ENCODE measurements at regions not wholly inside any gene's neighbourhood (a gene's known extent, or its start where the extent isn't known, plus 50 kb on each side); places are given as distances from the start of the nearest gene placed in this dataset.

- Histone ChIP-seq H3K4me1 (ENCODE audit: control insufficient read depth in 5 of 5, insufficient read depth in 5 of 5, low read length in 5 of 5) (no peaks in the 10 kb centered on the region), H3K9ac (ENCODE audit: low read length in 5 of 5) (no peak overlapping the region), H3K27me3 (ENCODE audit: control insufficient read depth in 5 of 5, insufficient read depth in 4 of 5, low read length in 5 of 5) (no peaks in the 10 kb centered on the region), H3K4me3 (ENCODE audit: low read depth in 1 of 5, low read length in 5 of 5) (no peak overlapping the region), H3K9me3 (ENCODE audit: control insufficient read depth in 5 of 5, low read length in 5 of 5) (peaks cover 0 to 5% (median 4%) of the 10 kb centered on the region in 5 donors), H3K27ac (ENCODE audit: low read depth, low read length) (no peak overlapping the region), H3K36me3 (ENCODE audit: control insufficient read depth in 5 of 5, insufficient read depth in 5 of 5, low read length in 5 of 5) (no peaks in the 10 kb centered on the region)
Measured at GRCh38 chr21:35749904-35750303, 310.4 kb downstream of the SETD4 start.

- Histone ChIP-seq H3K27ac (ENCODE audit: low read depth, low read length) (no peak overlapping the region), H3K4me1 (ENCODE audit: control insufficient read depth in 5 of 5, insufficient read depth in 5 of 5, low read length in 5 of 5) (no peaks in the 10 kb centered on the region), H3K9me3 (ENCODE audit: control insufficient read depth in 5 of 5, low read length in 5 of 5) (peaks cover 0 to 5% (median 4%) of the 10 kb centered on the region in 5 donors), H3K4me3 (ENCODE audit: low read depth in 1 of 5, low read length in 5 of 5) (no peak overlapping the region), H3K27me3 (ENCODE audit: control insufficient read depth in 5 of 5, insufficient read depth in 4 of 5, low read length in 5 of 5) (no peaks in the 10 kb centered on the region), H3K9ac (ENCODE audit: low read length in 5 of 5) (no peak overlapping the region), H3K36me3 (ENCODE audit: control insufficient read depth in 5 of 5, insufficient read depth in 5 of 5, low read length in 5 of 5) (no peaks in the 10 kb centered on the region)
Measured at GRCh38 chr21:35748678-35749314, 311.5 kb downstream of the SETD4 start.

GRCh38 chr21:35743571-35743970 is 316.8 kb downstream of the SETD4 start:
- H3K9me3 ChIP-seq (ENCODE audit: control insufficient read depth in 5 of 5, low read length in 5 of 5), result peaks cover 0 to 7% (median 5%) of the 10 kb centered on the region in 5 donors
- H3K27me3 ChIP-seq (ENCODE audit: control insufficient read depth in 5 of 5, insufficient read depth in 4 of 5, low read length in 5 of 5), result no peaks in the 10 kb centered on the region
- no peak overlapping the region for H3K4me3 ChIP-seq (ENCODE audit: low read depth in 1 of 5, low read length in 5 of 5)
- no peaks in the 10 kb centered on the region for H3K36me3 ChIP-seq (ENCODE audit: control insufficient read depth in 5 of 5, insufficient read depth in 5 of 5, low read length in 5 of 5)
- H3K27ac ChIP-seq (ENCODE audit: low read depth, low read length), result no peak overlapping the region
- H3K4me1 ChIP-seq (ENCODE audit: control insufficient read depth in 5 of 5, insufficient read depth in 5 of 5, low read length in 5 of 5), result peaks cover 0 to 3% (median 3%) of the 10 kb centered on the region in 5 donors
- no peak overlapping the region for H3K9ac ChIP-seq (ENCODE audit: low read length in 5 of 5)

- peaks cover 9 to 17% (median 13%) of the 10 kb centered on the region in 5 donors for H3K4me1 ChIP-seq (ENCODE audit: control insufficient read depth in 5 of 5, insufficient read depth in 5 of 5, low read length in 5 of 5)
- H3K9me3 ChIP-seq (ENCODE audit: control insufficient read depth in 5 of 5, low read length in 5 of 5), result peaks cover 0 to 7% (median 5%) of the 10 kb centered on the region in 5 donors
- H3K27me3 ChIP-seq (ENCODE audit: control insufficient read depth in 5 of 5, insufficient read depth in 4 of 5, low read length in 5 of 5), result no peaks in the 10 kb centered on the region
- no peak overlapping the region for H3K9ac ChIP-seq (ENCODE audit: low read length in 5 of 5)
- no peak overlapping the region for H3K4me3 ChIP-seq (ENCODE audit: low read depth in 1 of 5, low read length in 5 of 5)
- no peak overlapping the region for H3K27ac ChIP-seq (ENCODE audit: low read depth, low read length)
- H3K36me3 ChIP-seq (ENCODE audit: control insufficient read depth in 5 of 5, insufficient read depth in 5 of 5, low read length in 5 of 5), result no peaks in the 10 kb centered on the region
Measured at GRCh38 chr21:35738347-35738961, 321.9 kb downstream of the SETD4 start.

- peaks cover 0 to 7% (median 5%) of the 10 kb centered on the region in 5 donors for H3K9me3 ChIP-seq (ENCODE audit: control insufficient read depth in 5 of 5, low read length in 5 of 5)
- no peaks in the 10 kb centered on the region for H3K36me3 ChIP-seq (ENCODE audit: control insufficient read depth in 5 of 5, insufficient read depth in 5 of 5, low read length in 5 of 5)
- no peak overlapping the region for H3K9ac ChIP-seq (ENCODE audit: low read length in 5 of 5)
- no peaks in the 10 kb centered on the region for H3K27me3 ChIP-seq (ENCODE audit: control insufficient read depth in 5 of 5, insufficient read depth in 4 of 5, low read length in 5 of 5)
- H3K4me1 ChIP-seq (ENCODE audit: control insufficient read depth in 5 of 5, insufficient read depth in 5 of 5, low read length in 5 of 5), result peaks cover 9 to 17% (median 13%) of the 10 kb centered on the region in 5 donors
- H3K27ac ChIP-seq (ENCODE audit: low read depth, low read length), result no peak overlapping the region
- H3K4me3 ChIP-seq (ENCODE audit: low read depth in 1 of 5, low read length in 5 of 5), result no peak overlapping the region
Measured at GRCh38 chr21:35737899-35738346, 322.4 kb downstream of the SETD4 start.

GRCh38 chr21:35737449-35737848 is 322.9 kb downstream of the SETD4 start:
- Histone ChIP-seq H3K4me1 (ENCODE audit: control insufficient read depth in 5 of 5, insufficient read depth in 5 of 5, low read length in 5 of 5) (peaks cover 9 to 17% (median 13%) of the 10 kb centered on the region in 5 donors), H3K9ac (ENCODE audit: low read length in 5 of 5) (no peak overlapping the region), H3K36me3 (ENCODE audit: control insufficient read depth in 5 of 5, insufficient read depth in 5 of 5, low read length in 5 of 5) (no peaks in the 10 kb centered on the region), H3K9me3 (ENCODE audit: control insufficient read depth in 5 of 5, low read length in 5 of 5) (peaks cover 0 to 7% (median 5%) of the 10 kb centered on the region in 5 donors), H3K4me3 (ENCODE audit: low read depth in 1 of 5, low read length in 5 of 5) (no peak overlapping the region), H3K27ac (ENCODE audit: low read depth, low read length) (no peak overlapping the region), H3K27me3 (ENCODE audit: control insufficient read depth in 5 of 5, insufficient read depth in 4 of 5, low read length in 5 of 5) (no peaks in the 10 kb centered on the region)

- Histone ChIP-seq H3K9me3 (ENCODE audit: control insufficient read depth in 5 of 5, low read length in 5 of 5) (no peaks in the 10 kb centered on the region), H3K4me1 (ENCODE audit: control insufficient read depth in 5 of 5, insufficient read depth in 5 of 5, low read length in 5 of 5) (peaks cover under 1 to 7% (median 5%) of the 10 kb centered on the region in 5 donors), H3K9ac (ENCODE audit: low read length in 5 of 5) (no peak overlapping the region), H3K36me3 (ENCODE audit: control insufficient read depth in 5 of 5, insufficient read depth in 5 of 5, low read length in 5 of 5) (no peaks in the 10 kb centered on the region), H3K27ac (ENCODE audit: low read depth, low read length) (no peak overlapping the region), H3K4me3 (ENCODE audit: low read depth in 1 of 5, low read length in 5 of 5) (no peak overlapping the region), H3K27me3 (ENCODE audit: control insufficient read depth in 5 of 5, insufficient read depth in 4 of 5, low read length in 5 of 5) (no peaks in the 10 kb centered on the region)
Measured at GRCh38 chr21:35732788-35733187, 327.5 kb downstream of the SETD4 start.

GRCh38 chr21:35730325-35730724 is 330.0 kb downstream of the SETD4 start:
- Histone ChIP-seq H3K9me3 (ENCODE audit: control insufficient read depth in 5 of 5, low read length in 5 of 5) (no peaks in the 10 kb centered on the region), H3K27ac (ENCODE audit: low read depth, low read length) (no peak overlapping the region), H3K9ac (ENCODE audit: low read length in 5 of 5) (no peak overlapping the region), H3K27me3 (ENCODE audit: control insufficient read depth in 5 of 5, insufficient read depth in 4 of 5, low read length in 5 of 5) (no peaks in the 10 kb centered on the region), H3K4me1 (ENCODE audit: control insufficient read depth in 5 of 5, insufficient read depth in 5 of 5, low read length in 5 of 5) (no peaks in the 10 kb centered on the region), H3K4me3 (ENCODE audit: low read depth in 1 of 5, low read length in 5 of 5) (no peak overlapping the region), H3K36me3 (ENCODE audit: control insufficient read depth in 5 of 5, insufficient read depth in 5 of 5, low read length in 5 of 5) (no peaks in the 10 kb centered on the region)

- H3K36me3 ChIP-seq (ENCODE audit: control insufficient read depth in 5 of 5, insufficient read depth in 5 of 5, low read length in 5 of 5), result no peaks in the 10 kb centered on the region
- H3K4me3 ChIP-seq (ENCODE audit: low read depth in 1 of 5, low read length in 5 of 5), result no peak overlapping the region
- no peak overlapping the region for H3K9ac ChIP-seq (ENCODE audit: low read length in 5 of 5)
- H3K4me1 ChIP-seq (ENCODE audit: control insufficient read depth in 5 of 5, insufficient read depth in 5 of 5, low read length in 5 of 5), result peaks cover 0 to 11% (median 0%) of the 10 kb centered on the region in 5 donors
- no peak overlapping the region for H3K27ac ChIP-seq (ENCODE audit: low read depth, low read length)
- no peaks in the 10 kb centered on the region for H3K9me3 ChIP-seq (ENCODE audit: control insufficient read depth in 5 of 5, low read length in 5 of 5)
- H3K27me3 ChIP-seq (ENCODE audit: control insufficient read depth in 5 of 5, insufficient read depth in 4 of 5, low read length in 5 of 5), result no peaks in the 10 kb centered on the region
Measured at GRCh38 chr21:35727830-35728229, 332.5 kb downstream of the SETD4 start.

GRCh38 chr21:35724156-35724555 is 336.2 kb downstream of the SETD4 start:
- H3K4me1 ChIP-seq (ENCODE audit: control insufficient read depth in 5 of 5, insufficient read depth in 5 of 5, low read length in 5 of 5), result peaks cover 0 to 14% (median 4%) of the 10 kb centered on the region in 5 donors
- no peak overlapping the region for H3K4me3 ChIP-seq (ENCODE audit: low read depth in 1 of 5, low read length in 5 of 5)
- no peaks in the 10 kb centered on the region for H3K27me3 ChIP-seq (ENCODE audit: control insufficient read depth in 5 of 5, insufficient read depth in 4 of 5, low read length in 5 of 5)
- H3K9ac ChIP-seq (ENCODE audit: low read length in 5 of 5), result no peak overlapping the region
- no peaks in the 10 kb centered on the region for H3K9me3 ChIP-seq (ENCODE audit: control insufficient read depth in 5 of 5, low read length in 5 of 5)
- H3K36me3 ChIP-seq (ENCODE audit: control insufficient read depth in 5 of 5, insufficient read depth in 5 of 5, low read length in 5 of 5), result no peaks in the 10 kb centered on the region
- no peak overlapping the region for H3K27ac ChIP-seq (ENCODE audit: low read depth, low read length)

Data from subcutaneous abdominal adipose tissue (tissue), 5 donors.